ENCODE measurements at regions not wholly inside any gene's neighbourhood (a gene's known extent, or its start where the extent isn't known, plus 50 kb on each side); places are given as distances from the start of the nearest gene placed in this dataset.

- Histone ChIP-seq H3K4me1 (ENCODE audit: insufficient read depth, low read length, poor library complexity, severe bottlenecking) (no peaks in the 10 kb centered on the region), H4K20me1 (ENCODE audit: insufficient read depth, low read length) (no peaks in the 10 kb centered on the region), H3K27ac (ENCODE audit: low read depth, low read length, poor library complexity, severe bottlenecking) (no peak overlapping the region), H3K4me2 (ENCODE audit: low read length) (no peak overlapping the region), H3K4me3 (ENCODE audit: low read depth, low read length, poor library complexity, severe bottlenecking) (no peak overlapping the region), H3K79me2 (ENCODE audit: insufficient read depth, low read depth, low read length) (no peaks in the 10 kb centered on the region), H3K9me3 (ENCODE audit: low read length) (no peaks in the 10 kb centered on the region), H3K9me2 (ENCODE audit: insufficient read depth, low read length) (no peaks in the 10 kb centered on the region), H2AFZ (ENCODE audit: low read length) (no peak overlapping the region), H3K36me3 (ENCODE audit: insufficient read depth, low read length) (no peaks in the 10 kb centered on the region)
- ChIA-PET POLR2A (no interaction called here), CTCF (ENCODE audit: unreplicated experiment) (no interaction called here)
- TF ChIP-seq CTCF (conservative IDR thresholded peaks at IDR 0.05; ENCODE audit: low read length) (no peak), EZH2phosphoT487 (IDR thresholded peaks at IDR 0.05; ENCODE audit: borderline replicate concordance, low read depth, low read length) (no peak)
- DNase-seq (ENCODE audit: low spot score), result no peak
- intact Hi-C loops (cut with micrococcal nuclease; ENCODE audit: unreplicated experiment), result no loop called here
- BruUV-seq (replicated peaks), result no TSS peak
Measured at GRCh38 chr12:3998397-3998796, 125.2 kb upstream of the PARP11 start.

GRCh38 chr12:3996322-3996721 lies 123.1 kb upstream of the PARP11 start:
- TF ChIP-seq EZH2phosphoT487 (IDR thresholded peaks at IDR 0.05; ENCODE audit: borderline replicate concordance, low read depth, low read length) (no peak), CTCF (conservative IDR thresholded peaks at IDR 0.05; ENCODE audit: low read length) (no peak)
- ChIA-PET CTCF (ENCODE audit: unreplicated experiment) (no interaction called here), POLR2A (no interaction called here)
- no peaks in the 10 kb centered on the region for H3K9me3 ChIP-seq (ENCODE audit: low read length)
- no peaks in the 10 kb centered on the region for H3K9me2 ChIP-seq (ENCODE audit: insufficient read depth, low read length)
- no peaks in the 10 kb centered on the region for H3K4me1 ChIP-seq (ENCODE audit: insufficient read depth, low read length, poor library complexity, severe bottlenecking)
- H3K27ac ChIP-seq (ENCODE audit: low read depth, low read length, poor library complexity, severe bottlenecking), result no peak overlapping the region
- no peaks in the 10 kb centered on the region for H3K36me3 ChIP-seq (ENCODE audit: insufficient read depth, low read length)
- no peak overlapping the region for H3K4me2 ChIP-seq (ENCODE audit: low read length)
- BruUV-seq (replicated peaks), result no TSS peak
- intact Hi-C loops (cut with micrococcal nuclease; ENCODE audit: unreplicated experiment), result no loop called here
- H3K79me2 ChIP-seq (ENCODE audit: insufficient read depth, low read depth, low read length), result no peaks in the 10 kb centered on the region
- no peak for DNase-seq (ENCODE audit: low spot score)
- no peaks in the 10 kb centered on the region for H4K20me1 ChIP-seq (ENCODE audit: insufficient read depth, low read length)
- H3K4me3 ChIP-seq (ENCODE audit: low read depth, low read length, poor library complexity, severe bottlenecking), result no peak overlapping the region
- H2AFZ ChIP-seq (ENCODE audit: low read length), result no peak overlapping the region

- CTCF ChIA-PET (ENCODE audit: unreplicated experiment), result no interaction called here
- H3K79me2 ChIP-seq (ENCODE audit: insufficient read depth, low read depth, low read length), result no peaks in the 10 kb centered on the region
Measured at GRCh38 chr12:3995306-3995705, 122.1 kb upstream of the PARP11 start.

More at GRCh38 chr12:3995306-3995705, 122.1 kb upstream of the PARP11 start:
- Histone ChIP-seq H3K4me1 (ENCODE audit: insufficient read depth, low read length, poor library complexity, severe bottlenecking) (no peaks in the 10 kb centered on the region), H2AFZ (ENCODE audit: low read length) (no peak overlapping the region), H3K4me2 (ENCODE audit: low read length) (no peak overlapping the region), H3K9me2 (ENCODE audit: insufficient read depth, low read length) (no peaks in the 10 kb centered on the region), H3K9me3 (ENCODE audit: low read length) (no peaks in the 10 kb centered on the region), H3K27ac (ENCODE audit: low read depth, low read length, poor library complexity, severe bottlenecking) (no peak overlapping the region), H3K4me3 (ENCODE audit: low read depth, low read length, poor library complexity, severe bottlenecking) (no peak overlapping the region), H3K36me3 (ENCODE audit: insufficient read depth, low read length) (no peaks in the 10 kb centered on the region), H4K20me1 (ENCODE audit: insufficient read depth, low read length) (no peaks in the 10 kb centered on the region)
- no peak for DNase-seq (ENCODE audit: low spot score)
- BruUV-seq (replicated peaks), result no TSS peak
- TF ChIP-seq CTCF (conservative IDR thresholded peaks at IDR 0.05; ENCODE audit: low read length), result no peak
- TF ChIP-seq EZH2phosphoT487 (IDR thresholded peaks at IDR 0.05; ENCODE audit: borderline replicate concordance, low read depth, low read length), result no peak
- intact Hi-C loops (cut with micrococcal nuclease; ENCODE audit: unreplicated experiment), result loop anchor here (2.0 kb wide), 1 partner anchor 281 kb away; no protein-coding TSS in a partner anchor
- POLR2A ChIA-PET, result no interaction called here
